VCaP (cell line): ENCODE measurements at regions not wholly inside any gene's neighbourhood (a gene's known extent, or its start where the extent isn't known, plus 50 kb on each side); places are given as distances from the start of the nearest gene placed in this dataset.

Experiments used
- H3K27ac ChIP-seq: fragments of 450-650 bp; 2 replicates; pipeline ENCODE4 v1.5.1; 2017
- CTCF ChIP-seq: fragments of 450-650 bp; conservative IDR thresholded peaks from 2 replicates; pipeline ENCODE4 v1.5.1; 2017; ENCODE audit warnings: mild to moderate bottlenecking, moderate library complexity

GRCh38 chr1:187306710-187307415 lies 478.1 kb downstream of the PLA2G4A start:
- peak overlapping the region; percentile 76 for H3K27ac ChIP-seq
- TF ChIP-seq CTCF, result no peak

DNA sequence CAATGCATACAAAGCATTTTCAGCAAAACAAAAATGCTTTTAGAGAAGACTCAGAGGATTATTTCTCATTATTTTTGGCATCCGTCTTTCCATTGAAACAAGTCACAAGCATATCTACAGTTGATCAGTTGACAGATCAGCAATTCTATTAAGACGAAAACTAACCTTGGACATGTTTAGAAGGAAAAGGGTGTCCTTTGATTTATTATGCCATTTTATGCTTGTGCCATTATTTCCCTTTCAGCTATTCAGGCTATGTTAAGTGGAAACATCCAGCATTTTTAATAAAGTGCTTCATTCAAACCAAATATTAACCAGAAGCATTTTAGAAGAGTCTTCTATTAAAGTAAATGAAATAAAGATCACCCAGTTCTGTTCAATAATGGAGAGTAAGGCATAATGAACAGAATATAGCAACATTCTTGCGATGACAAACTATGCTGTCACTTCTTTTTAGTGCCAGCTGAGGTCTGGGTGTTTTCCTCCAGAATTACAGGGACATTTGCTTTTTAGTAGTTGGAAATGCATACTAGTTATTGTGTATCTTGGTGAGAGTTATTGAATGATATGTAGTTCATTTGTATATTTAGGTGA lies 481.4 kb downstream of the PLA2G4A start:
- TF ChIP-seq CTCF, result no peak
- H3K27ac ChIP-seq, result no peak overlapping the region

- TF ChIP-seq CTCF, result no peak
- H3K27ac ChIP-seq, result no peak overlapping the region
Observed at GRCh38 chr1:187313115-187313514, 484.4 kb downstream of the PLA2G4A start.

DNA sequence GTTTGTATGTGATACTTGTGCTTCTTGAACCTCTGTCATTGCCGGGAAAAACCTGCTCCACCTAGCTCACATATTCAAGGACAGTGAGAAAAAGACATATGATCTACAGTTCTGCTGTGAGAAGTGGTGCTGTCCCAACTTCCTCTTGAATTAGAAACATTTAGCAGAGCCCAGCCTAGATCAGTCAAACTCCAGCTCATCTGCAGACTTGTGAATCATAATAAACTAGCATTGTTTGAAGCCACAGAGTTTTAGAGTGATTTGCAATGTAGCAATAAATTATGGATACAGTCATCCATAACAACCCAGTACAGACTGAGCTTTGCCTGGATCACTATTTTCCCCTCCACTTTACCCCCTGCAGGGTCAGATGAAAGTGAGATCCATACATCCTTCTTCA lies 497.8 kb downstream of the PLA2G4A start:
- TF ChIP-seq CTCF, result no peak
- H3K27ac ChIP-seq, result no peak overlapping the region

- H3K27ac ChIP-seq, result no peak overlapping the region
Observed at GRCh38 chr1:187336441-187337168, 507.9 kb downstream of the PLA2G4A start.

DNA sequence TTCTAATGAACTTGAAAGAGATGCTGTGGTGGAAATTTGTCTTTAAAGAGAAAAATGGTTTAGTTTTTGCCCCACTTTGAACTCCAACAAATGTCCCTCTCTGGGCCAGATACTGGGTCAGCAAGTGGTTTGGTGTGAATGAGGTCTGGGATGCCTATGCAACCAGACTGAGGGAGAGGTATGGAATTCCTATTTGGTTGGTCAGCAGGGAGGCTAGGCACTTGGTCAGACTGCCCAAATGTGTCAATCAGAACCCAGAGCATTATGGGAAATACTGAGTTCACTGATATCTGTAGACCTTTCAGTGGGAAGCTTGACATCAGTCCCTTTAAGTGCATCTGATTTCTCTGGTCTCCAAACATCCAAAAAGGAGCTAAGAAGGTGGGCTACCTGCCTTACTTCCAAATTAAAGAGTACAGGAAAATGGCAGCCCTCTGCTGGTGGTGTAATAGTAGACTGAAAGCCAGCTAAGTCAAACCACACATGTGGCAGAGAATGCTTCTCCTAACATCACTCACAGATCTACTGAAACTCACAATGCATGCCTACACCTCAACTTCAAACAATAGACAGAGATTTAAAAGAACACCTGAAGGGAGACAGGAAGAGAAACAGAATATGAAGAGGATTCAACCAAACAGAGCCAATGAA lies 510.1 kb downstream of the PLA2G4A start:
- H3K27ac ChIP-seq, result no peak overlapping the region
- no peak for TF ChIP-seq CTCF

More at GRCh38 chr1:187336441-187337168, 507.9 kb downstream of the PLA2G4A start:
- TF ChIP-seq CTCF, result no peak

DNA sequence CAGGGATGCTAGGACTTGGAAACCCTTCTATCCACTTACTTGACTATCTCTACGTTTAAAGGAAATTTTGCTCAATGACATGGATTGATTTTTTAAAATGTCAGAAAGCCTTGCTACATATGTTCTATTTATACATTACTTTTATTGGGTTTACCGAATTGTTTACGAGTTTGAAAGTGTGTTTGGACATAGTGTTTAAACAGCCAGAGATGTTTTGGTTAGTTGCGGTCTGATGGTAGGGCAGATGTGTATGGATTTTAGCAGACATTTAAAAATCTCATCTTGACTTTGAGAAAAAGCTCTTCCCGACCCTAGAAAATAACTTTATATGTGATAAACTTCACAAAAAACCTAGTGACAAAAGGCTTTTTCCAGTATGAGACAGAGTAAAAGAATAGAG lies 513.7 kb downstream of the PLA2G4A start:
- no peak overlapping the region for H3K27ac ChIP-seq
- TF ChIP-seq CTCF, result no peak
